ENCODE measurements at regions not wholly inside any gene's neighbourhood (a gene's known extent, or its start where the extent isn't known, plus 50 kb on each side); places are given as distances from the start of the nearest gene placed in this dataset.

DNA sequence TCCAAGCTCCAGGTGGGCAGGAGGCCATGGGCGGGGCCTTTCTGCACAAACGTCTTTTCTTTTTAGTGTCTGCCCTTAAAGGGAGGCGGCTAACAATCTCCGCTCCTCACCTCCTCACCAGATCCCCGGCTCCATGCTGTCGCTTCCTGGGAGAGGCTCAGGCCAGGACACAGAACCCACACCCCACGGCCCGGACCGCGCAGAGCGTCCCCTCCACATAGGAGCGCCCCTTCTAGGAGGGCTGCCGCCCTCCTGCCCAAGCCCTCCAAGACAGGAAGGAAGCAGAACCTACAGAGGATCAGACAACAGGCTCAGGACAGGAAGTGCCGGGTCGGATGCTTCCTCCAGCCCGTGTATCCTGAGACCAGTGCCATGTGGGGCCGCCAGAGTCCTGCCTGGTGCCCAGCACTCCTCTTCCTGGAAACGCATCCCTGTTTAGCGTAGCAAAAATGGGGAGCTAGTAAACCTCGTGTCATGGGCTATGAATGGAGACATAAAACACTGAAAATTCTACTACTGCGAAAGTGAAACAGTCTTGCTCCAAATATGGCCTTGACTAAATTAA, 83.2 kb upstream of the ATP10A start:
- no peaks in the 10 kb centered on the region for H3K27me3 ChIP-seq (ENCODE audit: insufficient read depth, low read length)
- no peak for TF ChIP-seq EZH2 (IDR thresholded peaks at IDR 0.05; ENCODE audit: insufficient read depth, low read length)
- TF ChIP-seq, protein P1, sequence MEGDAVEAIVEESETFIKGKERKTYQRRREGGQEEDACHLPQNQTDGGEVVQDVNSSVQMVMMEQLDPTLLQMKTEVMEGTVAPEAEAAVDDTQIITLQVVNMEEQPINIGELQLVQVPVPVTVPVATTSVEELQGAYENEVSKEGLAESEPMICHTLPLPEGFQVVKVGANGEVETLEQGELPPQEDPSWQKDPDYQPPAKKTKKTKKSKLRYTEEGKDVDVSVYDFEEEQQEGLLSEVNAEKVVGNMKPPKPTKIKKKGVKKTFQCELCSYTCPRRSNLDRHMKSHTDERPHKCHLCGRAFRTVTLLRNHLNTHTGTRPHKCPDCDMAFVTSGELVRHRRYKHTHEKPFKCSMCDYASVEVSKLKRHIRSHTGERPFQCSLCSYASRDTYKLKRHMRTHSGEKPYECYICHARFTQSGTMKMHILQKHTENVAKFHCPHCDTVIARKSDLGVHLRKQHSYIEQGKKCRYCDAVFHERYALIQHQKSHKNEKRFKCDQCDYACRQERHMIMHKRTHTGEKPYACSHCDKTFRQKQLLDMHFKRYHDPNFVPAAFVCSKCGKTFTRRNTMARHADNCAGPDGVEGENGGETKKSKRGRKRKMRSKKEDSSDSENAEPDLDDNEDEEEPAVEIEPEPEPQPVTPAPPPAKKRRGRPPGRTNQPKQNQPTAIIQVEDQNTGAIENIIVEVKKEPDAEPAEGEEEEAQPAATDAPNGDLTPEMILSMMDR (IDR thresholded peaks at IDR 0.05; ENCODE audit: insufficient read depth, low read depth, low read length), result no peak
- no peak overlapping the region for H3K27ac Mint-ChIP-seq (ENCODE audit: unreplicated experiment)

DNA sequence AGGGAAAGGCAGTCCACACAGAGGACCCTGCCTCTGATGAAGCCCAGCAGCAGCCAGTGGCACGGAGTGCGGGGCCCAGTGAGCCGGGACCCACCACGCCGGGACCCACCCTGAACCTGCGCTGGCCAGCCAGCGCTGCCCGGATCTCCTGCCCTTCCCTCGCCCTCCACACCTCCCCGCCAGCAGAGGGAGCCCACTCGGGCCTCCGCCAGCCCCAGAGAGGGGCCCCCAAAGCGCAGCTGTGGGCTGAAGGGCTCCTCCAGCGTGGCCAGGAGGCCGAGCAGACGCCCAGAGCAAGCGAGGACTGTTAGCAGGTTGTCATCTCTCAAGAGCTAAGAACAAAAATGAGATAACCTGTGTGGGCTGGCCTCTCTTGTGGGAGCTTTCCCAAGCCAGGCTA, 81.3 kb upstream of the ATP10A start:
- Histone ChIP-seq H3K9me3 (ENCODE audit: insufficient read depth, low read depth, low read length) (no peaks in the 10 kb centered on the region), H4K20me1 (ENCODE audit: insufficient read depth, low read length) (no peaks in the 10 kb centered on the region), H2AFZ (ENCODE audit: low read depth, low read length) (no peak overlapping the region), H3K36me3 (ENCODE audit: insufficient read depth, low read length) (no peaks in the 10 kb centered on the region), H3K79me2 (ENCODE audit: insufficient read depth, low read length) (no peaks in the 10 kb centered on the region), H3K27ac (ENCODE audit: low read depth, low read length) (no peak overlapping the region), H3K4me2 (ENCODE audit: low read length) (no peak overlapping the region), H3K9ac (ENCODE audit: low read length) (no peak overlapping the region), H3K4me3 (ENCODE audit: insufficient read depth, low read depth, low read length) (no peak overlapping the region), H3K4me1 (ENCODE audit: insufficient read depth, low read length) (no peaks in the 10 kb centered on the region), H3K27me3 (ENCODE audit: insufficient read depth, low read length) (no peaks in the 10 kb centered on the region)
- peaks cover 8% of the 10 kb centered on the region for H3K4me1 Mint-ChIP-seq (ENCODE audit: low read depth, unreplicated experiment)
- DNase-seq (ENCODE audit: low read depth) (no peak), FAIRE-seq (no peak)
- H3K36me3 Mint-ChIP-seq (ENCODE audit: low read depth, unreplicated experiment), result no peaks in the 10 kb centered on the region
- no peak overlapping the region for H3K27ac Mint-ChIP-seq (ENCODE audit: unreplicated experiment)
- peaks cover 2% of the 10 kb centered on the region for H3K27me3 Mint-ChIP-seq (ENCODE audit: low read depth, unreplicated experiment)
- no peak overlapping the region for H3K4me3 Mint-ChIP-seq (ENCODE audit: unreplicated experiment)
- no peak for TF ChIP-seq EZH2 (IDR thresholded peaks at IDR 0.05; ENCODE audit: insufficient read depth, low read length)
- TF ChIP-seq, protein P1 (IDR thresholded peaks at IDR 0.05; ENCODE audit: insufficient read depth, low read depth, low read length), result no peak
- no peaks in the 10 kb centered on the region for H3K9me3 Mint-ChIP-seq (ENCODE audit: unreplicated experiment)

More for the DNA sequence above, 83.2 kb upstream of the ATP10A start:
- Mint-ChIP-seq H3K4me1 (ENCODE audit: low read depth, unreplicated experiment) (peaks cover 8% of the 10 kb centered on the region), H3K27me3 (ENCODE audit: low read depth, unreplicated experiment) (peaks cover 2% of the 10 kb centered on the region), H3K9me3 (ENCODE audit: unreplicated experiment) (no peaks in the 10 kb centered on the region), H3K36me3 (ENCODE audit: low read depth, unreplicated experiment) (no peaks in the 10 kb centered on the region), H3K4me3 (ENCODE audit: unreplicated experiment) (no peak overlapping the region)
- Histone ChIP-seq H3K4me1 (ENCODE audit: insufficient read depth, low read length) (no peaks in the 10 kb centered on the region), H3K4me3 (ENCODE audit: insufficient read depth, low read depth, low read length) (no peak overlapping the region), H2AFZ (ENCODE audit: low read depth, low read length) (no peak overlapping the region), H3K79me2 (ENCODE audit: insufficient read depth, low read length) (no peaks in the 10 kb centered on the region), H4K20me1 (ENCODE audit: insufficient read depth, low read length) (no peaks in the 10 kb centered on the region), H3K27ac (ENCODE audit: low read depth, low read length) (no peak overlapping the region), H3K9me3 (ENCODE audit: insufficient read depth, low read depth, low read length) (no peaks in the 10 kb centered on the region), H3K9ac (ENCODE audit: low read length) (no peak overlapping the region), H3K4me2 (ENCODE audit: low read length) (no peak overlapping the region), H3K36me3 (ENCODE audit: insufficient read depth, low read length) (no peaks in the 10 kb centered on the region)
- no peak for DNase-seq (ENCODE audit: low read depth)
- FAIRE-seq, result no peak

DNA sequence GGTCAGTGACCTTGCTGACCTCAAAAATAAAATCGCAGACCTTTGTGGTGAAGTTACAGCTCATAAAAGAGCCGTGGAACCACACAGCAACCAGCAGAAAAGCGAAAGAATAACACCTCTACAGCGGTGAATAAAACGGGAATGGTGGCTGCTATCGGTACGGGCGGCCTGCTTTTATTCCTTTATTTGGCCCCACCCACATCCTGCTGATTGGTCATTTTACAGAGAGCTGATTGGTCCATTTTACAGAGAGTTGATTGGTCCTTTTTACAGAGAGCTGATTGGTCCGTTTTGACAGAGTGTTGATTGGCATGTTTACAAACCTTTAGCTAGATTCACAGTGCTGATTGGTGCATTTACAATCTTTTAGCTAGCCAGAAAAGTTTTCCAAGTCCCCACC, 80.7 kb upstream of the ATP10A start:
- no peaks in the 10 kb centered on the region for H4K20me1 ChIP-seq (ENCODE audit: insufficient read depth, low read length)
- Mint-ChIP-seq H3K4me1 (ENCODE audit: low read depth, unreplicated experiment) (peaks cover 8% of the 10 kb centered on the region), H3K27ac (ENCODE audit: unreplicated experiment) (no peak overlapping the region), H3K4me3 (ENCODE audit: unreplicated experiment) (no peak overlapping the region), H3K9me3 (ENCODE audit: unreplicated experiment) (no peaks in the 10 kb centered on the region), H3K27me3 (ENCODE audit: low read depth, unreplicated experiment) (peaks cover 2% of the 10 kb centered on the region), H3K36me3 (ENCODE audit: low read depth, unreplicated experiment) (no peaks in the 10 kb centered on the region)
- no peak for DNase-seq (ENCODE audit: low read depth)
- H3K4me1 ChIP-seq (ENCODE audit: insufficient read depth, low read length), result no peaks in the 10 kb centered on the region
- no peak overlapping the region for H3K27ac ChIP-seq (ENCODE audit: low read depth, low read length)
- no peak for FAIRE-seq
- no peak overlapping the region for H3K9ac ChIP-seq (ENCODE audit: low read length)
- no peaks in the 10 kb centered on the region for H3K9me3 ChIP-seq (ENCODE audit: insufficient read depth, low read depth, low read length)
- H3K36me3 ChIP-seq (ENCODE audit: insufficient read depth, low read length), result no peaks in the 10 kb centered on the region
- TF ChIP-seq, protein P1 (IDR thresholded peaks at IDR 0.05; ENCODE audit: insufficient read depth, low read depth, low read length), result no peak
- TF ChIP-seq EZH2 (IDR thresholded peaks at IDR 0.05; ENCODE audit: insufficient read depth, low read length), result no peak
- H3K79me2 ChIP-seq (ENCODE audit: insufficient read depth, low read length), result no peaks in the 10 kb centered on the region
- H3K4me3 ChIP-seq (ENCODE audit: insufficient read depth, low read depth, low read length), result no peak overlapping the region
- H3K27me3 ChIP-seq (ENCODE audit: insufficient read depth, low read length), result no peaks in the 10 kb centered on the region
- no peak overlapping the region for H2AFZ ChIP-seq (ENCODE audit: low read depth, low read length)
- no peak overlapping the region for H3K4me2 ChIP-seq (ENCODE audit: low read length)

Measured in astrocyte (in vitro differentiated cells and primary cell).